PC-9 (cell line): ENCODE measurements at regions not wholly inside any gene's neighbourhood (a gene's known extent, or its start where the extent isn't known, plus 50 kb on each side); places are given as distances from the start of the nearest gene placed in this dataset.
A peak's percentile ranks its signal among the peaks of the same experiment; 100 is the strongest.

ENCODE experiments used
- BruUV-seq: library from RNA; stranded (reverse); fragments of 400-500 nt; replicated peaks from 2 replicates; lab custom pipeline; 2021; lab: Mats Ljungman, UMichigan
- CTCF ChIA-PET: fragments of 300-600 bp; sonication (Branson Sonifier 250); formaldehyde crosslinking; loops from one replicate; lab custom pipeline; 2022; ENCODE audit warnings: antibody characterized with exemption; lab: Charles Lee
- POLR2A ChIA-PET: fragments of 300-600 bp; sonication (Branson Sonifier 250); formaldehyde crosslinking; loops from one replicate; lab custom pipeline; 2022; ENCODE audit warnings: antibody characterized with exemption; ENCODE audit not compliant: unreplicated experiment; lab: Charles Lee
- DNase-seq, 2 experiments: peaks; one replicate each; pipeline versions ENCODE4 v3.0.0 to v3.0.0-alpha.2; 2015 to 2022; ENCODE audit warnings: mixed read lengths in 1 of 2
- H2AFZ ChIP-seq: fragments of 200-600 bp; sonication (generic); 2 replicates; pipeline ENCODE4 v1.8.1; 2017; ENCODE audit warnings: antibody characterized with exemption
- H3F3A ChIP-seq: fragments of 200-600 bp; sonication (generic); 2 replicates; pipeline ENCODE4 v1.8.1; 2017; ENCODE audit warnings: antibody characterized with exemption, mild to moderate bottlenecking, low read depth; ENCODE audit not compliant: insufficient read depth
- H3K27ac ChIP-seq: fragments of 200-600 bp; sonication (generic); 2 replicates; pipeline ENCODE4 v1.6.1; 2016; ENCODE audit warnings: mixed run types
- H3K27me3 ChIP-seq: fragments of 200-600 bp; sonication (generic); 2 replicates; pipeline ENCODE4 v1.6.1; 2016; ENCODE audit warnings: low read depth, mixed run types; ENCODE audit not compliant: insufficient read depth
- H3K36me3 ChIP-seq: fragments of 200-600 bp; sonication (generic); 2 replicates; pipeline ENCODE4 v1.6.1; 2016; ENCODE audit warnings: low read depth, mixed run types
- H3K4me1 ChIP-seq: fragments of 200-600 bp; sonication (generic); replicated peaks from 2 replicates; pipeline ENCODE4 v1.6.1; 2016; ENCODE audit warnings: mixed run types; ENCODE audit not compliant: insufficient read depth
- H3K4me2 ChIP-seq: fragments of 200-600 bp; sonication (generic); 2 replicates; pipeline ENCODE4 v1.6.1; 2017; ENCODE audit warnings: mixed run types
- H3K4me3 ChIP-seq: fragments of 200-600 bp; sonication (generic); 2 replicates; pipeline ENCODE4 v1.6.1; 2016; ENCODE audit warnings: mixed run types
- H3K79me2 ChIP-seq: fragments of 200-600 bp; sonication (generic); 2 replicates; pipeline ENCODE4 v1.6.1; 2017; ENCODE audit warnings: low read depth, mixed run types
- H3K9me2 ChIP-seq: fragments of 200-600 bp; sonication (generic); 2 replicates; pipeline ENCODE4 v1.8.1; 2017; ENCODE audit warnings: mild to moderate bottlenecking; ENCODE audit not compliant: insufficient read depth
- H3K9me3 ChIP-seq: fragments of 200-600 bp; sonication (generic); 2 replicates; pipeline ENCODE4 v1.8.1; 2016; ENCODE audit warnings: low read depth; ENCODE audit not compliant: insufficient read depth
- H4K20me1 ChIP-seq: fragments of 200-600 bp; sonication (generic); 2 replicates; pipeline ENCODE4 v1.8.1; 2017; ENCODE audit not compliant: insufficient read depth
- EZH2 ChIP-seq: fragments of 200-600 bp; sonication (generic); IDR thresholded peaks from 2 replicates; pipeline ENCODE4 v1.8.0; 2017; ENCODE audit warnings: antibody characterized with exemption, low read depth
- intact Hi-C: fragments of 100-400 bp; cut with micrococcal nuclease; formaldehyde crosslinking; loops from one replicate; pipeline ENCODE4 v1.10.0; 2022; ENCODE audit not compliant: unreplicated experiment
- TF ChIP-seq, protein P1 (sequence below): fragments of 200-600 bp; sonication (generic); conservative IDR thresholded peaks from 2 replicates; pipeline ENCODE4 v1.6.1; 2017; ENCODE audit warnings: mixed run types, antibody characterized with exemption, mild to moderate bottlenecking, moderate library complexity

DNA sequence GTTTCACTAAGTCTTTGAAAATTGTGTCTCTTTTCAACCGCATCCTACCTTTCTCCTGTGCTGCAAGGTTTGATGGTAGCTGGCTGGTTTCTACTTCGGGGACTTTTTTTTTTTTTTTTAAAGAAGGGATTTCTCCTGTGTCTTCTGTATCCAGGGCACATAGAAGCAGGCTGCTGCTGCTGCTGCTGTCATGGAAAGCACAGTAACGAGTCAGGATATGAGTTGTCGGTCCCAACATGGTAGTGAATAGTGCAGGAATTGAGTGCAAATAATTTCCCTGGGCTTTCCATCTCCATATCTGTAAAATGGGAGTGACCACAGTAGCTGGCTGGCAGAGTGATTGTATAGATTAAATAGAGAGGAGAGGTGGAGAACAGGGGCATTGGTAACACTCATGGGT lies 118.3 kb upstream of the NAV2 start:
- Histone ChIP-seq H3F3A (no peaks in the 10 kb centered on the region), H3K9me2 (no peaks in the 10 kb centered on the region), H3K27me3 (no peaks in the 10 kb centered on the region), H2AFZ (no peak overlapping the region), H3K4me1 (peaks cover 19% of the 10 kb centered on the region), H3K27ac (no peak overlapping the region), H3K79me2 (no peaks in the 10 kb centered on the region), H3K36me3 (no peaks in the 10 kb centered on the region), H3K4me3 (no peak overlapping the region), H3K4me2 (no peak overlapping the region), H4K20me1 (no peaks in the 10 kb centered on the region), H3K9me3 (no peaks in the 10 kb centered on the region)
- BruUV-seq: no TSS peak
- ChIA-PET CTCF (interaction anchor here (0.6 kb wide), 1 partner anchor 523 kb away, joined by 3 read pairs; no protein-coding TSS in a partner anchor), POLR2A (no interaction called here)
- TF ChIP-seq EZH2: no peak
- TF ChIP-seq, protein P1, sequence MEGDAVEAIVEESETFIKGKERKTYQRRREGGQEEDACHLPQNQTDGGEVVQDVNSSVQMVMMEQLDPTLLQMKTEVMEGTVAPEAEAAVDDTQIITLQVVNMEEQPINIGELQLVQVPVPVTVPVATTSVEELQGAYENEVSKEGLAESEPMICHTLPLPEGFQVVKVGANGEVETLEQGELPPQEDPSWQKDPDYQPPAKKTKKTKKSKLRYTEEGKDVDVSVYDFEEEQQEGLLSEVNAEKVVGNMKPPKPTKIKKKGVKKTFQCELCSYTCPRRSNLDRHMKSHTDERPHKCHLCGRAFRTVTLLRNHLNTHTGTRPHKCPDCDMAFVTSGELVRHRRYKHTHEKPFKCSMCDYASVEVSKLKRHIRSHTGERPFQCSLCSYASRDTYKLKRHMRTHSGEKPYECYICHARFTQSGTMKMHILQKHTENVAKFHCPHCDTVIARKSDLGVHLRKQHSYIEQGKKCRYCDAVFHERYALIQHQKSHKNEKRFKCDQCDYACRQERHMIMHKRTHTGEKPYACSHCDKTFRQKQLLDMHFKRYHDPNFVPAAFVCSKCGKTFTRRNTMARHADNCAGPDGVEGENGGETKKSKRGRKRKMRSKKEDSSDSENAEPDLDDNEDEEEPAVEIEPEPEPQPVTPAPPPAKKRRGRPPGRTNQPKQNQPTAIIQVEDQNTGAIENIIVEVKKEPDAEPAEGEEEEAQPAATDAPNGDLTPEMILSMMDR: no peak
- intact Hi-C loops: no loop called here
- no peak for DNase-seq

- H3K36me3 ChIP-seq: no peaks in the 10 kb centered on the region
- no peak overlapping the region for H3K4me3 ChIP-seq
- H3K27me3 ChIP-seq: no peaks in the 10 kb centered on the region
- ChIA-PET POLR2A (no interaction called here), CTCF (no interaction called here)
- peaks cover 19% of the 10 kb centered on the region for H3K4me1 ChIP-seq
- no peak for DNase-seq
- no peak for TF ChIP-seq EZH2
- TF ChIP-seq, protein P1: no peak
- no peak overlapping the region for H3K27ac ChIP-seq
- no peaks in the 10 kb centered on the region for H3F3A ChIP-seq
- no peaks in the 10 kb centered on the region for H4K20me1 ChIP-seq
- intact Hi-C loops: no loop called here
- H3K4me2 ChIP-seq: 0 out of 2 replicates have a peak overlapping the region, but pooled peaks have one; percentile 9
- H3K79me2 ChIP-seq: no peaks in the 10 kb centered on the region
- H3K9me3 ChIP-seq: 0 out of 2 replicates have a peak, but pooled peaks cover 2% of the 10 kb centered on the region
- no peaks in the 10 kb centered on the region for H3K9me2 ChIP-seq
- no peak overlapping the region for H2AFZ ChIP-seq
- BruUV-seq: no TSS peak
These were observed 119.8 kb upstream of the NAV2 start for GRCh38 chr11:19592842-19593241.

GRCh38 chr11:19589567-19590260 lies 122.9 kb upstream of the NAV2 start:
- Histone ChIP-seq H3K9me3 (peaks cover 3% of the 10 kb centered on the region; the same call in 1 of the 2 replicates), H3K4me1 (peaks cover 7% of the 10 kb centered on the region), H3K4me3 (no peak overlapping the region), H3K36me3 (no peaks in the 10 kb centered on the region), H3F3A (no peaks in the 10 kb centered on the region), H3K27ac (no peak overlapping the region), H3K79me2 (no peaks in the 10 kb centered on the region), H3K27me3 (no peaks in the 10 kb centered on the region), H3K9me2 (no peaks in the 10 kb centered on the region), H4K20me1 (no peaks in the 10 kb centered on the region), H3K4me2 (no peak overlapping the region), H2AFZ (no peak overlapping the region)
- TF ChIP-seq, protein P1: no peak
- no peak for TF ChIP-seq EZH2
- CTCF ChIA-PET: no interaction called here
- POLR2A ChIA-PET: no interaction called here
- no peak for DNase-seq
- BruUV-seq: no TSS peak
- intact Hi-C loops: no loop called here
